ENCODE measurements at regions not wholly inside any gene's neighbourhood (a gene's known extent, or its start where the extent isn't known, plus 50 kb on each side); places are given as distances from the start of the nearest gene placed in this dataset.

DNA sequence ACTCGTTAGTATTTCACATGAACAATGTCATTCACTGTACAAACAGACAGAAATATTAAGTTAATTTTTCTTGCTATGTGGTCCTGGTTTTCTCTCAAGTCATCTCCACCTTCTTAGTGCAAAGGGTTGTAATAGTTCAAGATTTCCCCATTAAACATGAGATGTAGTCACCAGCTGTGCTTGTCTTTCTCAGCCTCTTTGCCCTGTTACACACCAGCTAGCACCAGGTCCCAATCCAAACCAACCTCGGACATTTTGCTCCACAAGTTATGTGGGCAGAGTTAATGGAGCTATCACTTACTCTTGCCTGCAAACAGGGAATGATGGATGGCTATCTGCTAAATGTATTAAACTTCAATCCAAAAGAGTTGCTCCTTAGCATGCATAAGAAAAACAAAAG lies 328.1 kb downstream of the TLE1 start:
- ATAC-seq (no peak), DNase-seq (no peak)
- H3K4me3 ChIP-seq, result no peak overlapping the region
- H3K27me3 ChIP-seq, result no peaks in the 10 kb centered on the region
- H3K36me3 ChIP-seq (replicated peaks in 1 of 2; ENCODE audit: insufficient read depth in 1 of 2, low read depth in 2 of 2), result no peaks in the 10 kb centered on the region
- WGBS, 2 donors, result 40 to 54% methylated on average over 2 of the region's 2 CpGs
- peaks cover 0 to 5% (median 0%) of the 10 kb centered on the region in 3 donors for H3K9me3 ChIP-seq
- intact Hi-C loops (cut with DNase I), result no loop called here
- no peak overlapping the region for H3K27ac ChIP-seq
- TF ChIP-seq, protein P1, sequence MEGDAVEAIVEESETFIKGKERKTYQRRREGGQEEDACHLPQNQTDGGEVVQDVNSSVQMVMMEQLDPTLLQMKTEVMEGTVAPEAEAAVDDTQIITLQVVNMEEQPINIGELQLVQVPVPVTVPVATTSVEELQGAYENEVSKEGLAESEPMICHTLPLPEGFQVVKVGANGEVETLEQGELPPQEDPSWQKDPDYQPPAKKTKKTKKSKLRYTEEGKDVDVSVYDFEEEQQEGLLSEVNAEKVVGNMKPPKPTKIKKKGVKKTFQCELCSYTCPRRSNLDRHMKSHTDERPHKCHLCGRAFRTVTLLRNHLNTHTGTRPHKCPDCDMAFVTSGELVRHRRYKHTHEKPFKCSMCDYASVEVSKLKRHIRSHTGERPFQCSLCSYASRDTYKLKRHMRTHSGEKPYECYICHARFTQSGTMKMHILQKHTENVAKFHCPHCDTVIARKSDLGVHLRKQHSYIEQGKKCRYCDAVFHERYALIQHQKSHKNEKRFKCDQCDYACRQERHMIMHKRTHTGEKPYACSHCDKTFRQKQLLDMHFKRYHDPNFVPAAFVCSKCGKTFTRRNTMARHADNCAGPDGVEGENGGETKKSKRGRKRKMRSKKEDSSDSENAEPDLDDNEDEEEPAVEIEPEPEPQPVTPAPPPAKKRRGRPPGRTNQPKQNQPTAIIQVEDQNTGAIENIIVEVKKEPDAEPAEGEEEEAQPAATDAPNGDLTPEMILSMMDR (IDR thresholded peaks at IDR 0.05), result no peak
- TF ChIP-seq POLR2A (IDR thresholded peaks at IDR 0.05), result no peak
- no peaks in the 10 kb centered on the region for H3K4me1 ChIP-seq

DNA sequence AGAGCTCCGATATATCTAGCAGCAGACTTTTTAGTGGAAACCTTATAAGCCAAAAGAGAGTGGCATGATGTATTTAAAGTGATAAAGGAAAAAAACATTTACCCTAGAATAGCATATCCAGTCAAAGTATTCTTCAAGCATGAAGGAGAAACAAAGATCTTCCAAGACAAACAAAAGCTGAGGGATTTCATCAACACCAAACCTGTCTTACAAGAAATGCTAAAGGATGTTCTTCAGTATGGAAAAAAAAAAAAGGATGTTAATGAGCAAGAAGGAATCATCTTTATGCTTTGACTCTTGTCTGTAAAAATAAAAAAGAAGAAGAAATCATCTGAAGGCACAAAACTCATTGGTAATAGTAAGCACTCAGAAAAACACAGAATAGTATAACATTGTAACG lies 338.2 kb downstream of the TLE1 start:
- Histone ChIP-seq H3K27ac (no peak overlapping the region), H3K36me3 (replicated peaks in 1 of 2; ENCODE audit: insufficient read depth in 1 of 2, low read depth in 2 of 2) (no peaks in the 10 kb centered on the region), H3K9me3 (no peaks in the 10 kb centered on the region), H3K27me3 (no peaks in the 10 kb centered on the region), H3K4me3 (no peak overlapping the region), H3K4me1 (no peaks in the 10 kb centered on the region)
- DNase-seq, result no peak
- WGBS, 2 donors, result 65 to 79% methylated on average over 2 of the region's 2 CpGs
- ATAC-seq, result no peak
- no peak for TF ChIP-seq POLR2A (IDR thresholded peaks at IDR 0.05)
- TF ChIP-seq, protein P1 (IDR thresholded peaks at IDR 0.05), result no peak
- intact Hi-C loops (cut with DNase I), result no loop called here

DNA sequence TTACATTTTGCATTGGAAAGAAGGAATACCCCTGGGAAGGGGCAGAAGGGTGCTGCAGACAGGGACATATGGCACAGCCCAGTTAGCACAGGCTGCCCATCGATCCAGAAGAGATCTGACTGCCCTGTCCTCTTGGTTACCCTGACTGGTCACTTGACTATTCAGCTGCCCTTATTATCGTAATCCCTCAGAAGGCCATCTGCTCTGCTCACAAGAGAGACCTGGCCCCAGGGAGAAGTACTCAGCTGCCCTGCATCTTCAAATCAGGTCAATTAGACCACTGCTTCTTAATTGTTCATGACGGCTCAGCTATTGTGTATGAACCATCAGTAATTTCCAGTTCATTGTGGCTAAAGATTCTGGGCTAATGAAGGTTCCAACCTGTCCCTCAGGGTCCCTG lies 345.0 kb downstream of the TLE1 start:
- Histone ChIP-seq H3K27me3 (no peaks in the 10 kb centered on the region), H3K36me3 (replicated peaks in 1 of 2; ENCODE audit: insufficient read depth in 1 of 2, low read depth in 2 of 2) (no peaks in the 10 kb centered on the region), H3K4me1 (no peaks in the 10 kb centered on the region), H3K27ac (no peak overlapping the region), H3K9me3 (no peaks in the 10 kb centered on the region), H3K4me3 (no peak overlapping the region)
- TF ChIP-seq, protein P1 (IDR thresholded peaks at IDR 0.05), result no peak
- no peak for TF ChIP-seq POLR2A (IDR thresholded peaks at IDR 0.05)
- WGBS, 2 donors, result 63 to 77% methylated on average over 3 of the region's 3 CpGs
- no peak for ATAC-seq
- intact Hi-C loops (cut with DNase I), result no loop called here
- no peak for DNase-seq

DNA sequence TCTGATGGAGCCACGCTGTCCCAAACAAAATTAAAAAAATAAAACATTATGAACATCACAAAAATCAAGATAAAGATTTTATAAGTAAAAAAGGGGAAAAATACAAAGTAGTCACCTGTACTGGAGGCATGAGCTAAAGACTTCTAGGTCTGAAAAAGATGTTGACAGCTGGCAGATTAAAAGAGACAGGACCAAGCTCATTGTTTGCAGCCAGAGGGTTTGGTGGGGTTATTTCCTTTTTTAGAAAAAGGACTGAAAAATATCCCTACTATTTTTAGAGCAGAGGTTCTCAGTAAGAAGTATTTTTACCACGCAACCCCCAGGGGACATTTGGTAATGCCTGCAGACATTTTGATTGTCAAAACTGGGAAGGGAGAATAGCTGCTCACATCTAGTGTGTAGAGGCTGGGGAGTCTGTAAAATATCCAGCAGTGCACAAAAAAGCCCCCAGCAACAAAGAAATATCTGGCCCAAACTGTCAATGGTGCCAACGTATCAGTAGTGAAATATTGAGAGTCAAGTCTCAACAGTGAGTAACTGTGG lies 353.4 kb downstream of the TLE1 start:
- Histone ChIP-seq H3K27me3 (no peaks in the 10 kb centered on the region), H3K9me3 (peaks cover 0 to 6% (median 0%) of the 10 kb centered on the region in 3 donors), H3K36me3 (replicated peaks in 1 of 2; ENCODE audit: insufficient read depth in 1 of 2, low read depth in 2 of 2) (no peaks in the 10 kb centered on the region), H3K4me3 (no peak overlapping the region), H3K27ac (no peak overlapping the region), H3K4me1 (no peaks in the 10 kb centered on the region)
- DNase-seq (no peak), ATAC-seq (no peak)
- 61 to 65% methylated on average over 3 of the region's 3 CpGs for WGBS, 2 donors
- TF ChIP-seq POLR2A (IDR thresholded peaks at IDR 0.05), result no peak
- TF ChIP-seq, protein P1 (IDR thresholded peaks at IDR 0.05), result no peak
- intact Hi-C loops (cut with DNase I), result no loop called here

DNA sequence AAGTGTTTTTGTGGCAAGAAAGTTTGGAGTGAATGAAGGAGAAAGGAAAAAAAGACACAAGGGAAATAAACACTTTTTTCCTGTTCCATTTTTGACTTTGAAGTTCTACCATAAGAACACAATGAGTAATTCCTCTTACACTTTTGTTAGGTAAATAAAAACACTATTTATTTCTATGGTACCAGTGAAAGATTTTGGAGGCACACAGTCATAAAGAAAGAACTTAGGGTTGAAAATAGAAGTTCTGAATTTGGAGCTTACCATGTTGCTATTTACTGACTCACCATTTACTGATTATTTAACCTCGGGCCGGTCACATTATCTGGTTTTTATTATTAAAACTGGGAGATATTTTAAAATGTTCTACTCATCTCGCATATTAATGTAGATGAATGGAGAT lies 367.8 kb downstream of the TLE1 start:
- intact Hi-C loops (cut with DNase I), result no loop called here
- no peaks in the 10 kb centered on the region for H3K36me3 ChIP-seq (replicated peaks in 1 of 2; ENCODE audit: insufficient read depth in 1 of 2, low read depth in 2 of 2)

More for the DNA sequence above, 367.8 kb downstream of the TLE1 start:
- DNase-seq (no peak), ATAC-seq (no peak)
- Histone ChIP-seq H3K9me3 (peaks cover 0 to 5% (median 0%) of the 10 kb centered on the region in 3 donors), H3K4me3 (no peak overlapping the region), H3K27ac (no peak overlapping the region), H3K27me3 (no peaks in the 10 kb centered on the region), H3K4me1 (no peaks in the 10 kb centered on the region)
- TF ChIP-seq POLR2A (IDR thresholded peaks at IDR 0.05), result no peak
- TF ChIP-seq, protein P1 (IDR thresholded peaks at IDR 0.05), result no peak
- 72 to 73% methylated on average over 3 of the region's 3 CpGs for WGBS, 2 donors

Measured in body of pancreas (tissue), 4 donors.